Middle frontal gyrus (tissue), 1 donor: ENCODE measurements at regions not wholly inside any gene's neighbourhood (a gene's known extent, or its start where the extent isn't known, plus 50 kb on each side); places are given as distances from the start of the nearest gene placed in this dataset.

Source experiments
- DNase-seq: peaks from one replicate; pipeline ENCODE4 v3.0.0-alpha.2; 2015; ENCODE audit warnings: low spot score; ENCODE audit errors: extremely low spot score

DNA sequence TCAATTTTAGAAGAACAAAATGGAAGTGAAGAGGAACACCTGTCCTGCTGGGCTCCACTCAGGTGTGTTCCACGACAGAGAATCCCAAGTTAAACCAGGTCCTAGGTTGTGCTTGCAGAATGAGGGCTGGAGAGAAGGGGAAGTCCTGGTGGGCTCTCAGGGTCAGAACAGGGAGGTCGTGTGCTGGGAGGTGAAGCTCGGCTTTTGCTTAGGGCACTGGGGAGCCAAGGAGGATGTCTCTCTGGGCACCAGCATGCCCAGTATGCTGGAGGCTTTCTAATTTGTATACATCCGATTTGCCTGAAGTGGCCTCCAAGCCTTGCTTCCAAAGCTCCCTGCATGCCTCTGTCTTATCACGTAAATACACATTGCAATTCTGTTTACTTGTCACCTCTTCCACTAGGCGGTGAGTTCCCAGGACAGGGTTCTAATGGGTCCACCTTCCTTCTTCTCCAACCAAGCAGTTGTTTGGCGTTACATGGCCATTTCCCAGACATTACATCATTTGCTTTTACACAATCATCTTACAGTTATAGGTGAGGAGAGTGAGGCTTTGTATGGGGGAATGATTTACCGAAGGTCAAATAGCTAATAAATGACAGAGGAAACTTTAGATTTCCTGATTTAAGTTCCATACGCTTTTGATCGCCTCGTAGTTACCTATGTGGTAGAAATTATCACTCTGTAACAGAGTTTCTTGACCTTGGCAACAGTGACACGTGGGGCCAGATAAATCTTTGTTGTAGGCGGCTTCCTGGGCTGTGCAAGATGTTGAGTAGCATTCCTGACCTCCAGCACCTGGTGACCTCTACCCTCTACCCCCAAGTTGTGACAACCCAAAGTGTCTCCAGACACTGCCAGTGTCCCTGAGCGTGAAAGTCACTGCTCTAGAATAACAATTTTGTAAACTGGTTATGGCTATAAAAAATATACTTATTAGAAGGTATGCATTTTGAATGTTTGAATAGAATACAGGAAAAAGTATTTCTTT, 901.5 kb downstream of the TBC1D22A start:
- DNase-seq: no peak

GRCh38 chr22:47659467-47660223, 897.2 kb downstream of the TBC1D22A start:
- DNase-seq: no peak

GRCh38 chr22:47658182-47658581, 895.7 kb downstream of the TBC1D22A start:
- DNase-seq: no peak

DNA sequence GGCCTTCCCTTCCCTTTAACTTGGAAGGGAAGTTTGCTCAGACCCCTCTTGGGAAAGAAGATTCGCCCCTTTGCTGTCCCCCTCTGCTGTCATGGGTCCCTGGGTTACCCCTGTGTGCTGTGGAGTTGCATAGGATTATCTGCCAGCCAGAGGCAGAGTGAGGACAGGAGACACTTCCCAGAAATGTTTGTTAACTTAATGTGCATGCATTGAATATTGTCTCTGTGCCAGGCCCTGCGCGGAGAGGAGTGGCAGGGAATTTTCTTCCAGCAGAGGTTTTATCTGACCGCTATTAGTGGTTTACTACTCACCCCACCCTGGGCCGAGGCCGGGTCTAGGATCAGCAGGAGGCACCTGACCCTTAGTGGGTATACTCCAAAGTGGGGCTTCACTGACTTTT, 894.8 kb downstream of the TBC1D22A start:
- no peak for DNase-seq

DNA sequence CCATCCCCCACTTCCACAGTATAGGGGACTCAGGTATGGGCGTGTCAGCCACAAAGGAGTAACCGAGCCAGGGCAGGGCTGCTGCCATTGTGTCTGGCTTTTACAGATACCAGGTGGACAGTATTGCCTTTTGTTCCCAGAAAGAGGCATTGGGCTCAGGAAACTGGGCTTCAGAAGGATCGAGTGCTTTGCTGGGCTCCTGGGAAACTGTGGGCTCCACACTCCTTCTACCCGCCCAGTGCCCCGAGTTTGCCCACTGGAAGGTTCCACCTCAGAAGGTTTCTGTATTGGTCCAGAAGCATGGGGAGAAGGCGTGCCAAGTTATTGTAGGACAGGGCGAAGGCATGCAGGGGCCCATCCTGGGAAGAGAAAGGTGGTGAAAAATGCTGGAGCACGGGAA, 894.4 kb downstream of the TBC1D22A start:
- no peak for DNase-seq

- no peak for DNase-seq
These were observed 893.5 kb downstream of the TBC1D22A start for GRCh38 chr22:47655930-47656329.

DNA sequence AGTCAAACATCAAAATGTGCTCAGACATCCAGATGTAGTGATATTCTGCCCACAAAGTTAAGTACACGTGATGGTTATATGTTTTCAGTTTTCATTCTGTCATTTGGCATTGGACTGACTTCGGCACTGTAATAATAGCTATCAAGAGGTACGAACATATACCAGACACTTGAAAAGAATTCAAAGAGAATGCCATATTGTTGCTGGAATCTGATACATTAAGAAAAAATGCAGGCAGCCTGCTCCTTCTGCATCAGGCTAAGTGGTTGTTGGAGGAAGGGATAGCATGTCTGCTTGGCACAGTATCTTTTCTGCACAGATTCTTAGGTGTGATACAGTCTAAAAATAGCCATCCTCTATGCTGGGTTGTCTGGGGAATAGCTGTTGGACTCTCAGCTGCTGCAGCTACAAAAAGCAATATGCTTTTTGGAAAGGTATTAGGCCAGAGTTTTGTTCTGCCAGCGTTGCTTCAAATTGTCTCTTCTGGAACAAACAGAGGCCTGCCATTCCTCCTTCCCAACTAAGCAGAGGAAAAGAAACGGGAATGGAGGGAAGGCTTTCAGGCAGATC, 892.6 kb downstream of the TBC1D22A start:
- DNase-seq: peak; percentile 35

GRCh38 chr22:47653921-47654320, 891.5 kb downstream of the TBC1D22A start:
- no peak for DNase-seq

GRCh38 chr22:47651216-47651987, 889.0 kb downstream of the TBC1D22A start:
- no peak for DNase-seq

GRCh38 chr22:47647720-47648119, 885.3 kb downstream of the TBC1D22A start:
- DNase-seq: no peak

DNA sequence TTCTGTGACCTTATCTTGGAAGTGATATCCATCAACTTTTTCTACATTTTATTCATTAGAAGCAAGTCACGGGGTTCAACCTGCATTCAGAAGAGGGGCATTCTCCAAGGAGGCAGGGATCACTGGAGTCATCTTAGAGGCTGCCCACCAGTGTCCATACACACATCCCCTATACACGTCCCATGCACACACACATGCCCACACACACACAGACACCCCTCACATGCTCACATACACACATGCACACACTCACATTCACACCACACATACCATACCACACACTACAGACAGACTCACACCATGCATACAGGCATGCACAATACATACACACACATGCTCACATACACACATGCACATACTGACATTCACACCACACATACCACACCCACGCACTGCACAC, 884.7 kb downstream of the TBC1D22A start:
- DNase-seq: no peak

DNA sequence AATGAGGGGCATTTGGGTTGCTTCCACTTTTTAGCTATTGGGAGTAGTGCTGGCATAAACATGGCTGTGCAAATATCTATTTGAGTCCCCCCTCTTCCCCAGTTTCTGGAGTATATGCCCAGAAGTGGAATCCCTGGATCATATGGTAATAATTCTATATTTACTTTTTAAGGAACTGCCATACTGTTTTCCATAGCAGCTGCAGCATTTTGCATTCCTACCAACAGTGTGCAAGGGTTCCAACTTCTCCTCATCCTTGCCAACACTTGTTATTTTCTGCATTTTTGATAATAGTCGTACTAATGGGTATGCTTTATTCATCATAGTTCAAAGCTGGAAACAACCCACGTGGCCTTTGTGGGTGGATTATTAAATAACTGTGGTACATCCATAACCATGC, 883.5 kb downstream of the TBC1D22A start:
- no peak for DNase-seq

DNA sequence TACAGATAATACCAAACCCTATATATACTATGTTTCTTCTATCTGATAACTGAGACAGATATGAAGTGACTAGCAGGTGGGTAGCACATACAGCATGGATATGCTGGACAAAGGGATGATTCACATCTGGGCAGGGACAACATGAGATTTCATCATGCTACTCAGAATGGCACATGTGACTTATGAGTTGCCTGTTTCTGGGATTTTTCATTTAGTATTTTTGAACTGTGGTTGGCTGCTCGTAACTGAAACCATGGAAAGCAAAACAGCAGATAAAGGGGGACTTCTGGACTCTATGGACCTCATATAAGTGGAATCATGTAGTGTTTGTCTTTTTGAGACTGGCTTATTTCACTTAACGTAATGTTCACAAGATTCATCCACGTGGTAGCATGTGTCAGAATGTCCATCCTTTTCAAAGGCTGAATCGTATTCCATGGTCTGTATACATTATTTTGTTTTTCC, 883.0 kb downstream of the TBC1D22A start:
- no peak for DNase-seq

DNA sequence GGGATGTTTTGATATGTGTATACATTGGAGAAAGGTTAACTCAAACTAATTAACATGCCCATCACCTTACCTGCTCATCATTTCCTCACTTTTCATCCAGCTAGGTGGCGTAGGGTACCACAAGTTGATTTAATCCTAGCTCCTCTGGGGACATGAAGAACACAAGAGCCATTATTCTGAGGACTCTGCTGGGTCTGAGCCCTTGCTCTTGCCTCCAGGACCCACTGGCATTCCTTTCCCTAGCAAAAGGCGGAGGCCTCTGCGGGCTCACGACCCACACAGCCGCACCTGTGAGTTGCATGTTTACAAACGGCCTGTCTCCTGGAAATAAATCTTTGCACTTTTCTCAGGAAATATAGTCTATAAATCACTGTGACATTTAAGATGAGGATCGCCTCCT, 871.9 kb downstream of the TBC1D22A start:
- DNase-seq: no peak

DNA sequence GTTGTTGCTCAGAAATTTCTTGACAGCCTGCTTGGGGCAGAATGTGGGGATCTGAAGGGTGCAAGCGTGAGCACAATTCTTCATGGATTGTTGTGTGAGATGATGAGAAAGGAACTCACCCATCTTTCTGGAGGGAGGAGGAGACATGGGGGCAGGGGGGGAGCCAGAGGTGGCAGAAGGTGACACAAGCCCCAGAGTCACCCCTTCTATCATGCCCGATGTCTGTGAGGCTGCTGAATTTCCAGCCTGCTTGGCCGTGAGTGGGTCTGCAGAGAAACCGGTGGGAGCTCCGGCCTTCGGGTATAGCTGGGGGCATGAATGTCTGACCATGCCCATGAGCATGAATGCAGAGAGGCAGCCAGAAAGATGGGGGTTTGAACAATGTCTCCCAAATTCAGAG, 870.7 kb downstream of the TBC1D22A start:
- DNase-seq: no peak

- DNase-seq: no peak
These were observed 870.3 kb downstream of the TBC1D22A start for GRCh38 chr22:47632701-47633100.

DNA sequence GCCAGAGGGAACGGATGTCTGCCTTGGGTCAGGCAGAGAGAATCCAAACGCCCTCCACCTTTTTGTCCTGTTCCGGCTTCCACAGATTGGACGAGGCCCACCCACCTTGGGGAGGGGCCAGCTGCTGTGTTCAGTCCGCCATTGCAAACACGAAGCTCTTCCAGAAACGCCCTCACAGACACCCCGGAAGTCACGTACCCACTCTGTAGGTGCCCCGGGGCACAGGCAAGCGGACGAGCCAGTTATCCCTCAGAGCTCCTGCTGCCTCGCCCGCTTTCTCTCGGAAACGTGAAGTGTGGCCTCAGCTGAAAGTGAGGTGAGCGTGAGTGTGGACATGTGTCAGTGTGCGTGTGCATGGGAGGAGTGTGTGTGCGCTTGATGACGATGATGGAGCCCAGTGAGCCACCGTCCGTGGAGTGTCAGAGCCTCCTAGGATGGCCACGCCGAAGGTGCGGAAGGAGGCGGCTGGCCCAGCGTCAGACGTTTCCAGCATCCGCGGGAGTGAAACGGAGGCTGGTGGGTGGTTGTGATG, 869.2 kb downstream of the TBC1D22A start:
- no peak for DNase-seq

DNA sequence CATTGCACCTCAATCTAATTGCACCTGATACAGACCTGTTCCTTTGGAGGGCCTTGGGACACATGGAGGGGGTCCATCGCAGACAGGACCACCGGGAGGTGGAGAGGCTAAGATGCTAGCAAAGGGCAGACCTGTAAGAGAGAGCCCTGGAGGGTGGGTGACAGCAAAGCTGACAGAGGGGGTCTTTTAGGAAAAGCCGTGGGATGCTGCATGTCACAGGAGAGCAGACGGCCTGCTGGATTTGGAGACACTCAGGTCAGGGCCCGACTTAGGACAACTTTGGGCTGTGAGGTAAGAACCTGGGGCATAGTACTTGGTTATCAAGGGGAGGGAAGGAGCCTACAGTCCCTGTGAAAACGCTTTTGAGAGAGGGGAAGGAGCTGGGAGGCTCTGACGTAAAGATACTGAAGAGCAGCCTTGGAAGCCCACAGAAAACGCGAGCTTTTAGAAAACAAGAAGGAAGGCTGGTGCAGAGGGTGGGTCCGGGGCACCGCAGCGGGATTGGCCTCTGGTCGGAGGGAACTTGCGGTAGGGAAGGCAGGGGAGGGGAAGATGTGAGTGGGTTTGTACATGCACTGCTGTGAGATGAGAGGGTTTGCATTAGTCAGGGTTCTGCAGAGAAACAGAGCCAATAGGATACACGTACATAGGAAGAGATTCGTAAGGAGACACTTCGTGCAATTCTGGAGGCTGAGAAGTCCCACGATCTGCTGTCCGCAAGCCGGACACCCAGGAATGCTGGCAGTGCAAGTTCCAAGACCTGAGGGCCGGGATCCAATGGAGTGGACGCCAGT, 868.5 kb downstream of the TBC1D22A start:
- DNase-seq: no peak

DNA sequence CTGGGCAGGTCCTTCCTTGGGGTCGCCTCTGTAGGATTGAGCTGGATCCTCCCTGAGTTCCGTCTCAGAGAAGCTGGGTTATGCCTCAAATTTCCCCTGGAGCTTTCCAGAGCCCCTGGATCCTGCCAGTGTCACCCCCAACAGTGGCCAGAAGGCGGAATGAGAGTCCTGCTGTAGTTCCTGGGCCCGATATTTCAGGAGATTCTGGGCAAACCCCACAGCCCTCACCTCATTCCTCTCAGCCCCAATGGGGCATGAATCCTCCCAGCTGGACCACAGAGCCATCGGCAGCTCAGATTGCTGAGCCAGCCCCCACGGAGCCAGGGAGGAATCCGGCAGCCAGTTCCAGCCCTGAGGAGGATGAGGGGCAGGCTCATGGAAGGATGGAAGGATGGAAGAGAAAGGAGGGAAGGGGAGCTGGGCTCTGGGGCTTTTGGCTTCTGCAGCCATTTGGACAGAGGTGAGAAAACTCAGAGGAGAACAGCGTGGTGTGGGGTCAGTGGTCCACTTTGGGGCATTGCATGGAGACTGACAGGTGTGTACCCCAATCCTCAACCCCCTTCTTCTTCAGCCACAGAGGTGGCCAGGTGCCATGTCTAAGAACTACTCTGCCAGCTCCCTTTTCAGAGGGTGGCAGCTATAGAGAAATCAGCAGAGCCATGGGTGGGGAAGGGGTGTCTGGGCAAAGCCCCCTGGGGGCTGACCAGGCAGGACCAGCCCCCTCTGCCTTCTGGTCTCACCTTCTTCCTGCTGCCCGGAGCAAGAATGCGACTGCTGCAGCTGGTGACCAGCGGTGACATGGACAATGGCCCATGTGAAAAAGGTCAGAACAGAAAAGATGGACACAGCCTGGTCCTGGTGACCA, 867.6 kb downstream of the TBC1D22A start:
- no peak for DNase-seq
